ENCODE measurements at regions not wholly inside any gene's neighbourhood (a gene's known extent, or its start where the extent isn't known, plus 50 kb on each side); places are given as distances from the start of the nearest gene placed in this dataset.

- TF ChIP-seq ZNF274 (IDR thresholded peaks at IDR 0.05; ENCODE audit: low read depth, low read length): no peak
- TF ChIP-seq CBX3 (IDR thresholded peaks at IDR 0.05; ENCODE audit: low read depth): no peak
- TF ChIP-seq ELF1 (IDR thresholded peaks at IDR 0.05; ENCODE audit: borderline replicate concordance, low read depth): no peak
- no peak for TF ChIP-seq SIN3A (IDR thresholded peaks at IDR 0.05; ENCODE audit: low read depth)
- TF ChIP-seq EGR1 (IDR thresholded peaks at IDR 0.05; ENCODE audit: low read depth): no peak
These were observed 694.4 kb downstream of the MATN1 start (continued) for GRCh38 chr1:30028939-30029338.

- RAD21 ChIA-PET (ENCODE audit: low non-redundant PET in 1 of 2, low total read pairs in 2 of 2, uncharacterized antibody in 2 of 2, unreplicated experiment in 2 of 2): no interaction called here
- Histone ChIP-seq H3K4me1 (ENCODE audit: control insufficient read depth in 1 of 2, insufficient read depth in 2 of 2, low read length in 2 of 2) (no peaks in the 10 kb centered on the region), H3K9me2 (ENCODE audit: insufficient read depth) (no peaks in the 10 kb centered on the region), H3K79me2 (ENCODE audit: insufficient read depth, low read length) (no peaks in the 10 kb centered on the region), H3K36me3 (ENCODE audit: control insufficient read depth in 1 of 2, insufficient read depth in 2 of 2, low read length in 2 of 2) (no peaks in the 10 kb centered on the region), H3K27me3 (ENCODE audit: insufficient read depth, low read length) (peaks cover 4% of the 10 kb centered on the region; the same call in 1 of the 2 replicates), H3K4me3 (replicated peaks in 1 of 2; ENCODE audit: low read depth in 1 of 2, low read length in 2 of 2) (no peak overlapping the region), H2AFZ (ENCODE audit: low read depth, low read length, poor library complexity, severe bottlenecking) (no peak overlapping the region), H3K4me2 (ENCODE audit: low read length) (no peak overlapping the region), H4K20me1 (ENCODE audit: insufficient read depth) (no peaks in the 10 kb centered on the region), H3K9ac (ENCODE audit: low read length) (no peak overlapping the region), H3K9me3 (ENCODE audit: control insufficient read depth in 1 of 2, insufficient read depth in 1 of 2, low read depth in 1 of 2, low read length in 2 of 2) (peaks cover 0 to 3% of the 10 kb centered on the region in 2 experiments; a peak in 1 of 4 replicates), H3K27ac (ENCODE audit: low read depth, low read length) (no peak overlapping the region)
- CTCF ChIA-PET: no interaction called here
- TF ChIP-seq SP1 (IDR thresholded peaks at IDR 0.05; ENCODE audit: low read depth) (no peak), TCF7L2 (IDR thresholded peaks at IDR 0.05; ENCODE audit: borderline replicate concordance, extremely low read depth, insufficient read depth, insufficient read length) (no peak), FOSL1 (IDR thresholded peaks at IDR 0.05; ENCODE audit: low read depth) (no peak), ZNF274 (IDR thresholded peaks at IDR 0.05; ENCODE audit: low read depth, low read length) (no peak), REST (IDR thresholded peaks at IDR 0.05; ENCODE audit: low read depth) (no peak), POLR2AphosphoS5 (IDR thresholded peaks at IDR 0.05; ENCODE audit: low read depth, low read length) (no peak), ELF1 (IDR thresholded peaks at IDR 0.05; ENCODE audit: borderline replicate concordance, low read depth) (no peak), CBX3 (IDR thresholded peaks at IDR 0.05; ENCODE audit: low read depth) (no peak), EZH2phosphoT487 (IDR thresholded peaks at IDR 0.05; ENCODE audit: borderline replicate concordance) (no peak), YY1 (IDR thresholded peaks at IDR 0.05; ENCODE audit: extremely low read depth, insufficient replicate concordance, low read depth, low read length) (no peak)
- BruUV-seq (replicated peaks): no TSS peak
- POLR2A ChIA-PET: no interaction called here
- ATAC-seq: no peak
- DNase-seq (ENCODE audit: low read depth, low spot score): no peak
- intact Hi-C loops (cut with micrococcal nuclease): no loop called here
These were observed 695.1 kb downstream of the MATN1 start for GRCh38 chr1:30028283-30028682.

All from HCT116 (cell line).